Amniotic epithelial cell (primary cell): ENCODE measurements at regions not wholly inside any gene's neighbourhood (a gene's known extent, or its start where the extent isn't known, plus 50 kb on each side); places are given as distances from the start of the nearest gene placed in this dataset.
A peak's percentile ranks its signal among the peaks of the same experiment; 100 is the strongest.

Experiments used
- DNase-seq: peaks from one replicate; pipeline ENCODE4 v3.0.0-alpha.2; 2010; ENCODE audit warnings: low read depth

DNA sequence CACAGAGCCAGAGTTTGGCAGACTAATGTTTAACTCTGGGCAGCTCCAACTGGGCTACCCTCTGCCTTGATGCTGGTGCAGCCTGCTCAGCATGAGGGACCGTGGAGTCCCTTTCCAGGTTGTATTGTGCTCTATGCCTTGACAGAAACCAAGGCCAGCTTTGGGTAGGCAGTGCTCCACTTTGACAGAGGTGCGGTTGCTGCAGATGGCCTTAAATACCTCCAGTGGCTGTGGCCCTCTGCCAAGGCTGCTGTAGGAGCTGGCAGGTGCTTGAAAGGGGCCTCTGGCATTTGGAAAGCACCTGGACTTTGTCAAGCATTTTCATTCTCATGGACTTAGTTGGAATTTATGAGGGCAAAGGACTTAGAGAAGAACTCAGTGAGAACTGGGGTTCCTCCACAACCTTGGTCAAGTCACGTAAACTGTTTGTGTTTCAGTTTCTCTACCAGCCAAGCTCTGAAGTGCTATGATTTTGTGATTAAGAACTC is 249.7 kb upstream of the ZNF462 start:
- no peak for DNase-seq

- DNase-seq: no peak
Observed at GRCh38 chr9:106615118-106615889, 247.7 kb upstream of the ZNF462 start.

DNA sequence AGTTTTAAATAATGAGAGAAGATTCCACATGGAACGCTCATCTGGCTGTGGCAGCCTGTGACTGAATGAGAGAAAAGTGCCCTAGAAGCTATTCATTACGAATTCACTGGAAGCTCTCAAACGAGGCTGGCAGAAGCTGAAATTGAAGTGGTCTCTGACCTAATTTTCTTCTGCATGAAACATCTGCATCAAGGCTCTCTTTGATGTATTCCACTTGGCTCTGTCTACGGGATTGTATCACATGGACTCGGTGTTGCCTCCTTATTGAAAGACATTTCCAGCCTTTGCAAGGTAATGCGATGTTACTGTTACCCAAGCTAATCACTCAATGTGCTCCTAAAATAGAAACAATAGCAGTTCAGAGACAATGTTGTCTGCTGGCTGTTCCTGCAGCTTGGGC is 246.9 kb upstream of the ZNF462 start:
- no peak for DNase-seq

GRCh38 chr9:106616851-106617345 is 246.1 kb upstream of the ZNF462 start:
- no peak for DNase-seq

- DNase-seq: peak; percentile 60
Observed at GRCh38 chr9:106619211-106619610, 243.8 kb upstream of the ZNF462 start.

- DNase-seq: no peak
Observed at GRCh38 chr9:106620081-106620480, 242.9 kb upstream of the ZNF462 start.

GRCh38 chr9:106620866-106621265 is 242.1 kb upstream of the ZNF462 start:
- no peak for DNase-seq

DNA sequence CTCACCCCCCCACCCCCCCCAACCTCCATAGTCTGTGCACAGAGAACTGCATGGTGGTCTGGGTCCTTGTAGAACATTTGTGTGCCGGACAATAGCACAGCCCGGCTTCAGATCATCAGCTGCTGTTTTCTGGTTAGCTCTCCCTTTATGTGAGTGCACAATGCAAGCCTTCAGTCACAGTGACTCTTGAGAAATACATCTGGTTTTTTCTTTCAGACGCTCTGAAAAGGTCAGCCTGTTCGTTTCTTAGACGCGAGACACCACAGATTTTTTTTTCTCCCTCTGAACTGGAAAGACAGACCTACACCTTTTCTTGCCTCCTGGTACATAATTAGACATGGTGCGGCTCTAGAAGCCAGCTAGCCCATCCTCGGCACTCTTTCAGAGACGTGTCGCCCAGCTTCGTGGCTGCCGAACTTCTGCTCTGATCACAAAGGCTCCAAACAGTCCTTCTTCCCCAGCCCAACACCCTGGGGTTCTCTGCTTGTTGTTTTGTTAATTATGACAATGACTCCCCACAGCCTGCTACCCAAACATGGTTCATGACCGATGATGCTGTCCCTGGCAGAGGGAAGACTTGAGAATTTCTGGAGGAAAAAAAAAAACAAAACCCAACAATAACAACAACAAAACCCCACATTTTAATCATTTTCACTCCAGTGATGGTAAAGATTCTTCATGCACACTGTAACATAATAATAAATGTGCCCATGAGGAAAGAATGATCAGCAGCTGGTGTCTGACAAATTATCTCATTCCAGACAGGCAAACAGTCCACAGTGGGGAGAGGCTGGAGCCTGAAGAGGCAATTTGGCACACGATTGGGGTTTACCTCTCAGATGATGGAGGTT is 241.4 kb upstream of the ZNF462 start:
- peak; percentile 9 for DNase-seq

DNA sequence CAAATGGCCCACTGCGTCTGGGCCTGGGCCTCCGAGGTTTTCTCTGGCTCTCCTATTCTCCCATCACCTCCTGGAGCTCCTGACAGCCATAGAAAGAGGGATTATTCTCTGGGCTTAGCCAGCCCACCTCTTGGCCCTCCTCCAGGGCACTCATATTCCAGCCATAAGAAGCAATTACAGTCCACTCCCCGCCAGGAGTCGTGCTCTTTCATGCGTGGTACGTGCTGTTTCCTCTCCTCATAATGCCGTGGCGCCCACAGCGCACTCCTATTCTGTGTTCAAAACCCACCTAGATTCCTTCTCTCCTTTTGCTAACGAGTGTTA is 240.8 kb upstream of the ZNF462 start:
- DNase-seq: no peak

DNA sequence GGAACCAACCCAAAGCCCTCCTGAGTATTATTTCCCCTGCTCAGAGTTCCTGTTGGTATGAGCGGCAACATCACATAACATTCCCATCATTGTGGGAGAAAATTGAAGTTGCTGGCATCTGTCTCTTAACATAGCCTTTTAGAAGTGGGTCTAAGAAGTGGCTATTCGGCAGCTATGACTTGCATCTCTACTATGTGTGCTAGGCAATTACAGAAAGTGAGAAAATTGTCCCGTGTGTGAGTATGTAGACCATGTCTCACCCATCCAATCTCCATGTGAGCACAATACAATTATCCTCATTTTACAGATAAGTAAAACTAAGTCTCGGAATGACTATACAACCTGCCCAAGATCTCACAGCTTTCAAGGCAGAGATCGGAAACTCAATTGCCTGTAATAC is 239.4 kb upstream of the ZNF462 start:
- no peak for DNase-seq

DNA sequence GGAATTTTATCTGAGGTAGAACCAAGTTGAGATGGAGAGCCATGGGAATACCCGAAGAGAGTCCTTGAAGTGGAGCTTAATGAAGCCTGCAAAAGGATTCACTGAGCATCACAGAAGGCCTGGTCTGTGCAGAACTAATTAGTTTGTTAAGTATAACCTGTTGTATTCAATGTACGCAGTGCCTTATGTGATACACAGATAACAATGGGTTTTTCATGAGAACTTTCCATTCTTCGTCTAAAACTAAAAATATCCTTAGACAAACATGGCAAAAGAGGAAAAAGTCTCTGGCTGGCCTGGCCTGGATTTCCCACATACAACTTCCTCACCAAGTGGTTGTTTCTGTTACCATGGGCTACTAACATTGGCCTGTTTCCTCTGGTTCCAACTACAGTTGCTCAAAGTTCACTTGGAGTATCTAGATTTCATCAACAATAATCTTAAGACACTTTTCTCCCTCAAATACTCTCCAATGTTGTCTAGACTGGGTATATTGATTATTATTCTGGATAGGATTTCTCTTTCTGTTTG is 237.6 kb upstream of the ZNF462 start:
- DNase-seq: no peak

- DNase-seq: no peak
Observed at GRCh38 chr9:106626936-106627335, 236.0 kb upstream of the ZNF462 start.

GRCh38 chr9:106632621-106633020 is 230.3 kb upstream of the ZNF462 start:
- no peak for DNase-seq

GRCh38 chr9:106634183-106634582 is 228.8 kb upstream of the ZNF462 start:
- DNase-seq: no peak

DNA sequence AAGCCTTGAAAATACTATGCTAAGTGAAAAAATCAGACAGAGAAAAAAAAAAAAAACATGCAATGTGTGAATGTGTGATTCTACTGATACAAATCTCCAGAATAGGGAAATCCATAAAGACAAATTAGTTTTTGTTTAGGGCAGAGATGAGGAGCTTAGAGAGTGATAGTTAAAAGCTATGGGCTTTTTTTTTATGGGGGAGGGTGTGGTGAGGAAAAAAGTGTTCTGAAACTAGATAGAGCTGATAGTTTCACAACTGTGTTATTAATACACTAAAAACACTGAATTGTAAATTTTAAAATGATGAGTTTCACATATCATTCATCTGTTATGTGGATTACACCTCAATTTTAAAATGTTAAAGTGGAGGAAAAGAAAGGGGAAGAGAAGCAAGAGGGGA is 228.3 kb upstream of the ZNF462 start:
- no peak for DNase-seq

- DNase-seq: no peak
Observed at GRCh38 chr9:106637486-106637885, 225.5 kb upstream of the ZNF462 start.

DNA sequence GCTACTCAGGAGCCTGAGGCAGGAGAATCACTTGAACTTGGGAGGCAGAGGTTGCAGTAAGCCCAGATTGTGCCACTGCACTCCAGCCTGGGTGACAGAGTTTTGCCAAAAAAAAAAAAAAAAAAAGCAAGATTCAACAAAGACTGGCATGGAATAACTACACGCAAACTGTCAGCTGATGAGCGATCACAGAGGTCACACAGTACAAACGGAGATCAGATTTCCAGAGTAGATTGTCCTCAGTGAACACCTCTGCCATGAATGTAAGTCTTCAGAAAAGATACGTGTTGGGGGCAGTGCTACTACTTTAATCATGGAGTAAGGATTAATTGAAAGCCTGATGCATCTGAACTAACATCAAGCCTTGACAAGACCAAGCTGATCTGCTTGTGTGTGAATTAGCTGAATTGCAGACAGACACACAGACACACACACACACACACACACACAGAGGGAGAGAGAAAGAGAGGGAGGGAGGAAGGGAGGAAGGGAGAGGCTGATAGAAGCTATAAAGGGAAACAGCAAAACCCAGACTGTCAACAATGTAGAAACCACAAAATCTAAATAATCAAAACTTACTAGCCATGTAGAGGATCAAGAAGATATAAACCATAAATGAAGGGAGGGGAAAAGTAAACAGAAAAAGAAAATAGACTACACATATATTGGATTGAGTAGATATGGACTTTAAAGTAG is 222.9 kb upstream of the ZNF462 start:
- no peak for DNase-seq

- DNase-seq: peak; percentile 63
Observed at GRCh38 chr9:106643211-106643930, 219.6 kb upstream of the ZNF462 start.

- no peak for DNase-seq
Observed at GRCh38 chr9:106644661-106645060, 218.3 kb upstream of the ZNF462 start.

DNA sequence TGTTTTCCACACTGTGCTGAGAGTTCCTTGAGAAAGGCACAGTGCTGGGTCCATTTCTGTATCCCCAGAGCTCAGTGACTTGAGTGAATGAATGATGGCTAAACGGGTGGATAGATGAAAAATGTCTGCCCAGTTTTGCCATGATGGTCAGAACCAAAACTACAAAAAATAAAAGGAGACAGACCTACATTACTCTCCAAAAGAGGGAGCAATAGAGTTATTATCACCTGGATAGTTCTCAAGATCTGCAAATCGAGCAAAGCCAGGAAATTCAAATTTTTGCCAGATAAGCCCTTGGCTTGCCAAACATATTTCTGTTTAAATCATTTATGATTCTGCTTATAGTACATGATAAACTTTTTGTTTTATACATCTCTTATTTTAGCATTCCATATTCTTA is 214.2 kb upstream of the ZNF462 start:
- peak; percentile 42 for DNase-seq

- no peak for DNase-seq
Observed at GRCh38 chr9:106649664-106650063, 213.3 kb upstream of the ZNF462 start.

DNA sequence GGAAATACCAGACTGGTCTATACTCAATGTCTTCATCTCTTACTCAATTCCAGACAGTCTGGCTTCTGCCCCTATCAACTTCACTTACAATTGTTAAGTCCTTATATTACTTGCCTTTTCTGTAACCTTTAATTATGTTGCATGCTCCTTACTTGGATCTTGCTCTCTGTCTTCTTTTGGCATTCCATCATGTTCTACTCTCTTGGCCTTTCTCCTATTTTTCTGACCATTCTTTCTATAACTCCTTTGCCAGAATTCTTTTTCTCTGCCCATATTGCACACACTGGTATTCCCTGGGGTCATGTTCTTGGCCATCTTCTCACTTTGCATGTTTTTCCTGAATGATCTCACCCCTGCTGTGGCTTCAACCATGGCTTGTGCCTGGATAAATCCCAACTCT is 209.8 kb upstream of the ZNF462 start:
- peak; percentile 2 for DNase-seq
